Amniotic epithelial cell (primary cell): ENCODE measurements at regions not wholly inside any gene's neighbourhood (a gene's known extent, or its start where the extent isn't known, plus 50 kb on each side); places are given as distances from the start of the nearest gene placed in this dataset.

Experiments used
- DNase-seq: peaks from one replicate; pipeline ENCODE4 v3.0.0-alpha.2; 2010; ENCODE audit warnings: low read depth

DNA sequence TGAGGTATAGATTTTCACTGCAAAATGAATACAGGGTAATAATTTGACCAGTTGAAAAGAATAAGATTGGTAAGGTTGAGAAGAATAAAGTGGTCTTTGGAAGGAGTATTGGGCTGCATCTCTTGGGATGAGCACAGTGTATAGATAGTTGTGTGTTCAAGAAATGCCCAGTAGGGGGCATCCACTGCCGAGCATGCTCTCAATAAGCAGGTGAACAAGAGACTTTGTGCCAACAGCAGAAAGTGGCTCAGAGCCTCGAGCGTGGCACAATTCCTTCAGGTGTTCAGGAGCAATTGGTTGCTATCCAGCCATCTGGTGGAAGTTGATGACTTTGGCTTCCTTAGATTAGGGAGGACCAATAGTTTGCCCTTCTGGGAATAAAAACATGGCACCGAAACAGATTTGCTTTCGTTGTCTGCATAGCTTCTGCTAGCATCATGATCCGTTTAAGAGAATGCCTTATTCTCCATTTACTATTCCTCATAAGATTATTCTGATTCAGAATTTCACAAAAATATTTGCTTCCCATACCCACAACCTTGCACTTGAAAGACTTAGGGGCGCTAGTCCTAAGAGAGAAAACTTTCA, 258.1 kb upstream of the NEIL3 start:
- peak; percentile 40 for DNase-seq

DNA sequence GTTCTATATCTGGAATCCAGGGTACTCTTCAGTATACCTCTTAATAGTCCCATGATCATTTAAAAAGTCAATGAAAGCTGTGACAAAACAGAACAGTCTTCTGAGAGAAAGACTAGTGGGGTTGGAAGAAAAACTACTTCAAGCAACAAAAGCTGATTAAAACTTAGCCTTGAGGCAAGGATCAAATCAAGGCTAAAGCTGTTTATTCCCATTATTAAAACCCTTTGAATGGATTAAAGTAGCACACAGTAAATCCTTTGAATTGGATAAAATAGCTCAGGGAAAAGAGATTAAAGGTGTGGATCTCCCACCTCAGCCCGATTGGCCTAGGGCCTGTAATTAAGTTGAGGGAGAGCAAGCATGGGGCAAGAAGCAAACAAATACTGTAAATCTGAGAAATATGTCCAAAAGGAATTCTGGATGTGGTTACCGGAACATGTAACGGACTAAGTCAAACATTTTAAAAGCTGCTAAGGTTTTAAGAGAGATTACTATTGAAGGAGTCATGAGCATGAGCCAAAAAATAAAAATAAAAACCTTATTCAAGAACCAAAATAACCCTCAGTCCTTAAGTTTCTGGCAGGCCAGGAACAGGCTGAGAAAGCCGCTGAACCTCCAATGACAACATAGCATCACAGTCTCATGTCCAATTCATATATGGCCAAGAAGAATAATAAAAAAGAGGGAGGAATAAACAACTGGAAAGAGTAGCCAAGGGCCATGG, 257.3 kb upstream of the NEIL3 start:
- no peak for DNase-seq

DNA sequence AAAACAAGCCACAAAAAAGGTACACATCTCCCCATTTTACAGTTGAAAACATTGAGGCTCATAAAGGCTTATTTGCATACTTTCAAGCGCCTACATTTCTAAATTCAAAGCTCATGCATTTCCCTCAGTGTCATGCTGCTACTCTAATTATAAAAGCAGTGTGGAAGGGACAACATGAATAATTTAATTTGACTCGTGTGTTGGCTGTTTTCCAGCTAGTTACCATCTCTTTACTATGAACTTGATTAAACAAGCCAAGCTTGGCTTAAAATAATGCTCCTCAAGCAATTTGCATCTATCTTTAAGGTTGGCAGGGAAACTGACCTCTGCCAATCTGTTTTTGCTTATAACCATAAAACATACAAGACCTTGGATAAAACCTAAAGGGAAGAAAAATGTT, 252.5 kb upstream of the NEIL3 start:
- no peak for DNase-seq

DNA sequence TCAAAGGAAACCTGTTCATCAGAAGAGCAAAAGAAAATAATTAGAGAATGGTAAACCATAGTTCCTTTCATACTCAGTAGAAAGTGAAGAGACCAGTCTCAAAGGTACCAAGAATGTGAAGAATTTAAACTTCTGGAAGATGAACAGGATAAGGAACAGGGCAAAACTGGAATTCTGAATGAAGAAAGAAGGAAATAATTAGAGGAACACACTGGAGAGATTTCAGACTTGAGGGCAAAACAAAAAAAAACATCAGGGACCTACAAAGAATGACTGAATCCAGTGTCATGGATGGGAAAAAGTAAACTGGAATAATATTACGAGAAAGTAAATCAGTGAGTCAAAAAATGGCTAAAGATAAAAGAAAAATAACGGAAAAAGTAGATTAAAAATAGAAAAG, 245.6 kb upstream of the NEIL3 start:
- DNase-seq, result no peak

DNA sequence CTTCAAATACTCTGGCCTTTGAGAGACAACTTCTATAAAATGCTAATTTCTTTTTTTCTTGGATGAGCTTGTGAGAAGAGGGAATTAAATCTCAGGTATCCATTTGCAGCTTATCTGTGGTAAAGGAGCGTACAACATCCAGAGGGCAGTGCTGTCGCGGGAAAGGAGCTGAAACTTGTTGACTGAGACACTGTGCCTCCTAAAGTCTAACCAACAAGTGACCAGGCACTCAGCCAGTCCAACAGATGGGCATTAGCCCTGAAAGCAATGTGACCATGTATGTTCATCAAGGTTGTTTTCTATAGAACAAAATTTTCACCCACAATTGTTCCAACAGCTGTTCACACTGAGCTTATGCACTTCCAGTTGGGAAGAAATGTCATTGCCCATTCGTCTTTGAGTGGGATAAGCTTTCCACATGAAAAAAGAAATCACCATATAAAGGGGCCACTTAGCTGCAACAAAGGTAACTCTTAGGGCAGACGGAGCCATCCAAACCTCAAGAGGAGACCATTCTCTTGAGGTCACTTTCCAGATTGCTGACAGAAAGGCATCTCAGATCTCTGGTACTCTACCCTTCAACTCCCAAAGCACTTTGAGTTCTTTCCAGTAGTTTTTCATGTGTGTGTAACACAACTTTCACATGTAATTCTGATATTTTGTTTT, 244.8 kb upstream of the NEIL3 start:
- no peak for DNase-seq

DNA sequence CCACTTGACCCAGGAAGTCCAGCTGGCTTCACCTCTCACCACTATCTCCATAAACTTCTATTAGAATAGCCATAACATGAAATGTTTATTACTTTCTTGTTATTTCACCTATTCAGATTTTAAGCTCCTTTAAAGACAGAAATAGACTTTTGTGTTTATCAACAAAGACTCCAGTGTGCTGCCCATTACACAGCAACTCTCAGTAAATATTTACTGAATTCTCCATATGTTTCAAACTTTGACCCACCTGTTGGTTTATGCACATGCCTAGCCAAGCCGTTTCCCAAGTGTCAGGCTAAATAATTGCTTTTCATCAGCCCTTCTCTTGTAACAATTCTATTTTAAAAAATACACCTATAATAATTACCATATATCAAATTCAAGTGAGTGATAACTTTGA, 242.9 kb upstream of the NEIL3 start:
- no peak for DNase-seq

DNA sequence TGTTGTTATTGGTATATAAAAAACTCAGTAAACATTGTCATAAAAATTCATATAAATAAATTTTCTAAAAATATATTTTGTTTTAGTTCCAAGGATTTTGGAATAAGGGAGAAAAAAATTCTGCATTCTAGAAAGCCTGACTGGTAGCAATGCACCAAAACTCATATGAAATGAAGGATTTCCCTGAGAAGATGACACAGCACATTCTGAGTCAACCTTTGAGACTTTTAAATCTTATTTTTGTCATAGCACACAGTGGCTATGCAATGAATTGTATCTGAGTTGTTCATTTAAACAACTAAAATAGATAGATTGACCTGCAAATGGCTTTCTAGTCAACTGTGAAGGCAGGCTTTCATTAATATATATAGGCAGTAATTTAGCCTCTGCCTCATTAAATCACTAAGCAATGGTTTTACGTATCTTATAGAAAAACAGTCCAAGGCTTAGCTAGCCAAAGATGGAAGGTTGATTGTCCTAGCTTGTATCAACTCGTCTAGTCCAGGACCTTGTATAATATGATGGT, 239.1 kb upstream of the NEIL3 start:
- DNase-seq, result peak; percentile 5

DNA sequence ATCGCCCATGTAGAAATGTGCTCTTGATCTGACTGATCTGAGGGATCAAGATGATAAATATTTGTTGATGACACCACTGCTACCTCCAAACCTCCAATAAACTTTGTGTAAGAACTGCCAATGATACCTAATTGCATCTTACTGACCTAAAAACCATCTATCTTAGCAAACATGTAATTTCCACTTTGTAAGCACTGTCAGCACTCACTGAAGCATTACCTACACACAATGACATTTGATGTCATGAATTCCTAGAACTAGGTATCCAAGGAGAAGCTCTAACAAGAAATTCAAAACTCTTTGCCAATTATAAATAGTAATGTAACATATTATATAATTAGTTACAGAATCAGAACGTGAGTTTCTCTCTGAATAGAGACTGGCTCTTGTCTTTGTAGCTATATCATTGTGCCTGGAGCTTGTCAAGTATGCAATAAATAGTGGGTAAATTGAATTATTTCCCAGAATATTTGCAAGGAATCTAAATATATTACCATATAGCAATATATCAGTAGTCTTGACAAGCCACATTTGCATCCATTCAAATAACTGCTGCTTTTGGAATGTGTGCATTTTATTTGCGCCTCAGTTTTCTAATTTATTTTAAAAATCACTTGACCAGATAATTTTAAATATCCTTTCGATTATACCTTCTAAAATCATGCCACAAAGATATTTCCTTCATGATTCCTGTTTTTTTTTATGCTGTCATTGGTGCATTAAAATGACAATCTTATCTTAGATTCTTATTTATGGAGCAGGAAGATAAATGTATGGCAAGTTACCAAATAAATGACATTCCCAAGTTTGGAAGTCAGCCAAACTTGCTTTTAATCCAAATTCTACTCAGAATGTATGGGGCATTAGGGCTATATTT, 232.3 kb upstream of the NEIL3 start:
- no peak for DNase-seq

DNA sequence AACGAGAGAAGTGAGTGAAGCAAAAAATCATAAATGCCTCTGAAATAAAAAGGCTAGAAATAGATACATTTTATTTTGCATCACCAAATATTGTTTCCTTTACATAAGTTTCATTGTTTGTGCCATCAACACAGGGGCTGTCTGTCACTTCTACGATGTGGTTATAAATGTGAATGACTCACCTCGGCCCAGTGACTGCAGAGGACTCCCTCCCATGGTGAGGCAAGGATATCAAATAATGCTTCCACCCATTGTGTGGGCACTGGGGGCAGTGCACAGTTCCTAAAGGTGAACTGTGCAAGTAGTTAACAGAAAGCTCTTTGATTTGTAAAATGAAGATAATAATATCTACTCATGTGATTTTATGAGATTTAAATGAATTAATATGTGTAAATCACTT, 230.3 kb upstream of the NEIL3 start:
- DNase-seq, result no peak

DNA sequence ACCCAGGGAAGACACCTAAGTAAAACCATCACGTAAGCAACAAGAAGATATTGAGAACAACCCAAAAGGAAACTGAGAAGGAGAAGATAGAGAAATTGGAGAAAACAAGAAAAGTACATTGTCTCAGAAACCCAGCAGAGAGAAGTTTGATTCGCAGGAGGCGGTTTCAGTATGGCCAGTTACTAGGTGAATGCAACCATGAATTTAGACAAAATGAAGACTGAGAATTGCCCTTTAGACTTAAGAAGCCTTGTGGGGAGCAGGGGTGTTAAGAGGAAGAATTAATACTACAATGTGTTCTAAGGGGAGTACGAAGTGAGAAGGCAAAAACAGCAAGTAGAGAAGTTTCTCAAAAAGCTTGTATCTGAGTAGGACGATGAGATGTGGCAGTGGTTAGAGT, 229.3 kb upstream of the NEIL3 start:
- no peak for DNase-seq

DNA sequence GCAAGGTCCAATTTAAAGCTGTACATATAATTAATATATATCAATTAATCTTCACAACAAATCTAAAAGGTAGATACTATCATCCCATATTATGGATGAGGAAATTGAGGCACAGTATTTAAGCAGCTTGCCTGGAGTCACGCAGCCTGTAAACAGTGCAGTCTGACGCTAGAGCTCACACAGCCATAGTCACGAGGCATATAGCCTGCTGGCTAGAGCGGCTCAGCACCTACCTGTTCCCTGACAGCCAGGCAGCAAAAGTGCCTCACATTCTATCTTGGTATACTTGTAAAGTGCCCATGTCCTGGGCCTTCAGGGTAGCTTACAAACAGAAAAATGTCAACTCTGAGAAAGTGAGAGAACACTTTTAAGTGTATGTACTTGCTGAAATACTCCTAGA, 222.6 kb upstream of the NEIL3 start:
- DNase-seq, result no peak

DNA sequence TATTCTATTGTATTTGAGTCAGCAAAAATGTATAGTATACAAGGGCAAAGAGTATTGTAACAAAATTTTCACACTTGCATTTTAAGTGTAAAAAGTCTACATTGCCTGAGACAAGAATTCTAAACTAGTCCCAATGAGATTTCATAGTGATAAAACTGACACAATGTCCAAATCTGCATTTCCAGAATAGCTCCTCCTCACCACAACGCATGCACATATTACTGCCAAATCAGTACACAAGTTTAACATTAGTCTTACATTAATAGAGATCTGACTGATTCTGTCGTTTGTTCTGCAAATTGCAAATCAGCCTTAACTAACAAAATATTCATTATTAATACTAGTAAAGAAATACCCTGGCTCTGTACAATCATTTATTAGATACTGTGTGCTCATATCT, 222.2 kb upstream of the NEIL3 start:
- no peak for DNase-seq

DNA sequence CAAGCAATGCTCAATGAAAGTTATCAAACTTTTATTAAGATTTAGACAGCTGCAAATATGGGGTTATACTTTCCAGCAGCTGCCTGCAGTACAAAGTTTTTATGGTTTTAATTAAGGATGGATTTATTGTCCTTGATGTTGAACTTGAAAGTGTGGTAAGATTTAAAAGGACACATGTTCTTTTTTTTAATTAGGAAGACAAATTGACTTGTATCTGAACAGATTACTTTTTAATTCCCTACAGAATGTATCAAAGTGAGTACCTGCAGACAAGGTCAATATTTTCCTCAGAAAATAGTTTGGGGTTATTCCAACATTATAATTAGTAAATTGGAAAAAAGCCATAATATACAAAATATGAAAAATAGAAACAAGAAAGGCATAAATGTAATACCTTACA, 218.2 kb upstream of the NEIL3 start:
- DNase-seq, result no peak

DNA sequence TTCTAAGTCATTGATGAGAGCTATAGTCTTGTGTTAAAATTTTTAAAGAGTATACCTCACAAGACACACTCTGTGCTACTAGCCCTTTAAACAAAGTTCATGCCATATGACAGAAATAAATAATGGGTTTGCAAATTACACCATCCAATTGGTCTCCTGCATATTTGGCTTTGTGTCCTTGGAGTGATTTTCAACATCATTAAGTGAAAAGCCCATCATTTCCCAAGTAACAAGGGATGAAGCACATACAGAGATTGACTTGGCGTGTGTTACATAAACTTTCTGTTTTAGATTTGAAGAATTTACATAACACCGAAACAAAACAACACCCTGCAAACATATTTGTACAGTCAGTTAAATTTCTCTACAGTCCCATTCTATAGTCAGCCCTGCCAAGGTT, 216.9 kb upstream of the NEIL3 start:
- DNase-seq, result peak; percentile 2

DNA sequence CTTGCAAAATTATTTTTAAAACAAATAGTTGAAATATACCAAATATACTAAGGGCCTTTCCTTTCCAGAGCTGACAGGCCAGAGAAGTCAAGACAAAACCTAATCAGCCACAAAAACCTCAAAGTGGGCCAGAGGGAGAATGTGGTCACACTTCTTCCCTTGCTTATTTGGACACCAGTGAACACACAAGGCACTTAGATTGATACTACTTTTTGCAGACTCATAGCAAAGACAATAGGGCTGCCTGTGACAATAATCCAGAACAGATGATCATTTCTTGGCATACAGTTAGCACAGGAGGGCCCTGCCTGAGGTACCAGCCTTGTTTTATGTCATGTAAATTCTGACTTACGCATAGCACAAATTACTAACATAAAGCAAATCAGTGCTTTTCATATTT, 215.7 kb upstream of the NEIL3 start:
- no peak for DNase-seq

DNA sequence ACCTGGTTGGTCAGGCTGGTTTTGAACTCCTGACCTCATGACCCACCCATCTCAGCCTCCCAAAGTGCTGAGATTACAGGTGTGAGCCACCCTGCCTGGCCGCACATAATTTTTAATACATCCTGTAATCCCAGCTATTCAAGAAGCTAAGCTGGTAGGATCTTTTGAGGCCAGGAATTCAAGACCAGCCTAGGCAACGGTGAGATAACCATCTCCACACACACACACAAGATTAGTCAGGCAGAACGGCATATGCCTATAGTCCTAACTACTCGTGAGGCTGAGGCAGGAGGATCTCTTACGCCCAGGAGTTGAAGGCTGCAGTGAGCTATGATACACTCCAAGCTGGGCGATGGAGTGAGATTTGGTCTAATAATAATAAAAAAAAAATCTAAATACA, 212.4 kb upstream of the NEIL3 start:
- DNase-seq, result no peak

DNA sequence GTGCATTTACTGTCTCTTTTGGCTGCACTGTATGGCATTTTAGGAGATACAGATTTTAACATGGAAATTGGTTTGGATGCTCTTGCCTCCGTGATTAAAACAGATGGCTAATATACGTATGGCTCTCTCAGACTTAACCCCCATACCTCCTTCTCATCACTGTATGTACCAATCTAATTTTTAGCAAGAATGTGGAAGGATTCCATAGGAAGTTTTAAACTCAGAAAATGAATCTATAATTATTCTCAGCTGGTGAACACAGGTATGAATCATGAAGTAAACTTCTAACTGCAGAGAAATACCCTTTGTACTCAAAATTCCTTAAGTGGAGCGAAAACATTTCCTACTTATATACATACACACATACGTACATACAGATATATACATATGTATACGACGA, 210.5 kb upstream of the NEIL3 start:
- no peak for DNase-seq

DNA sequence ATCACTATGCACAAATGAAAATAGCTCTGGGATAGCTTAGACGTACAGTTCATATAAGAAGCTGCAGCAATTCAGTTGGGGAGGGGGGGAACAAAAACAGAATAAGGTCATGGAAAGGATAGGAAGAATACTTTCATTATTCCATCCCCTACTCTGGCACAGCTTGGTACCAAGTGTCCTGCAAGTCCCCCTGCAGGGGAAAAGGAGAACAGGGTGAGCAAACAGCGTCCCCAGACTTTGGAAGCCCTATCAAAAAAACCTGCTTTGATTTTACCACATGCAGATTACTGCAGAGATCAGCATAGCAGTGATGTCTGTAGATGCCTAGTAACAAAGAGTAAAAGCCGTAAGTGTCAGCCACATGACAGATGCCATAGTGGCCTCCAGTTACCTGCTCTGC, 209.4 kb upstream of the NEIL3 start:
- DNase-seq, result no peak

DNA sequence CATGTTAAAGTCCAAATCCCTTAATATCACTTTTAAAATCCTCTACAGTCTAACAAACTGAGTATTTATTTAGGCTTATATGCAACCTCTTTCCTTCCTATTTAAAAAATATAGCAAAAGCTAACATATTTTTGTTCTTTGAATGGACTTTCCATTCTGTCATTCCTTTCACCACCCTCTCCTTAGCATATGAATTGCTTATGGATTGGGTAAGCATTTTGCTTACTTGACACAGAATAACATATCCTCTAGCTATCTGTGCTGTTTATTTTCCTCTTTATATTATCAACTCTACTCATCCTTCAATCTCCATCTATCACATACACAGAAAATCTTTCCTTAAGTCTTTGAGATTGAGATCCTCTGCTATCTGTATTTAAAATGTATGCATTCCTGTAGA, 206.1 kb upstream of the NEIL3 start:
- DNase-seq, result no peak

DNA sequence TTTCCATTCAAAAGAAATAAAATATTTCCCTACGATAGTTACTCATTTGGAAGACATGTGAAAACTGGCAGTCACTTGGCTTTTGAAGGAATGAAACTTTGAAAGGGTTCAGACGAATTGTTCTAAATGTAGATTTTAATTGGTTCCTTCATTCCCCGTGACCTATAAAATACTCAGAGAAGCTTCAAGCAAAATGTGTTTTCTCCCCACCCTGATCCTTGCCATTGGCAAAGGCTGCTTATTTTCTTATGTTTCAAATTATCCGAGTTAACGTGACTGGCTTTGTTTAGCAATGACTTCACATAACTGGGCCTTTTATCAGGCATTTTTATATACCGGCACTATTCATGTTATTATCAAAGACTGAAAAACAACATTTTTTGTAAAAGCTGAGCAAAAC, 204.1 kb upstream of the NEIL3 start:
- DNase-seq, result no peak

DNA sequence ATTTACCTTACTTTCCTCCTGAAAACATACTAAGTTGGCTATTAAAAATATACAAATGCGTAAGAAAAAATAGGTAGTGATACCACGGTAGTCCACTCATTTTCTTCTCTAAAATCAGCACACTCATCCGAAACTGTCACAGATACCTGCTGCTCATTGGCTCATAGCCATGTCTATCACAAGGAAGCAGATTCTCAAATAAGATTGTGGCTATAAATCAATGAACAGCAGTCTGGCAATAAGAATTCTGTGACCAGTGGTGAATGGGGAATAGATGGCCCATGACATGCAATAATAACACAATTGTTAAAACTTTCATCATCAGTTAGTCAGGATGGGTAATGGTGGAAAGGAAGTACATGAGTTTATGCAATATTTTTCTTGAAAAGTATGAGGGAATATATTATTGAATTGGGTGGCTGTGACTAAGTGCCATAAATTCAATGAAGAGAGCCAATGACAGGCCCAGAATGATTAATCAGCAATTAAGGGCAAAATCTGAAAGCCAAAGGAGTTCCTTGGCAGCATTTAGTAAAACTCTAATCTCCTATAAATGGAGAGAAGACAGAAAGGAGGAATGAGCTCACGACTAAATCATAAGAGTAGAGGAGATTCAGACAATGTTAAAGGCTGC, 202.3 kb upstream of the NEIL3 start:
- peak; percentile 35 for DNase-seq

DNA sequence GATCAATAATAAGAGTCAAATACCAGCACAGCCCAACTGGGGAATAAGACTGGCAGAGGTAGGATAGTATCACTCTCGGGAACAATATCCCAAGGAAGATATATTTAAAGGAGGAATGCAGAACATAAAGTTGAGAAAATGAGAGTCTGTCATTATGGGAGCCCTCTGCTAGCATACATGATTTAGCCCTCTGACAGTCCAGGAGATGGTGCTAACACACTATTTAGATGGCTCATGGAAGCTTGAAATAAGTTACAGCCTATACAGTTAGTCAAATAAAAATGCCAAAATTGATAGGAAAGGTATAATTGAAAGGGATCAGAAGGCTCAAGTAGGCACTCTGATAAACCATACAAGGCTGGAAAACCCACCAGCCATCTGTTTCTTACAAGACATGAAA, 201.0 kb upstream of the NEIL3 start:
- DNase-seq, result peak; percentile 27
